HepG2 (cell line): ENCODE measurements at regions not wholly inside any gene's neighbourhood (a gene's known extent, or its start where the extent isn't known, plus 50 kb on each side); places are given as distances from the start of the nearest gene placed in this dataset.

ENCODE experiments used
- CTCF ChIP-seq: sonication (generic); formaldehyde crosslinking; IDR thresholded peaks from 2 replicates; pipeline ENCODE4 v1.5.0; 2020; ENCODE audit warnings: mild to moderate bottlenecking, missing genetic modification reagents, moderate library complexity
- EP300 ChIP-seq, 3 experiments: sonication (generic) in 1 of 3; formaldehyde crosslinking in 1 of 3; IDR thresholded peaks; 2 replicates each; pipeline versions ENCODE4 v1.5.1 to v1.6.1; 2011 to 2020; ENCODE audit warnings: low read depth in 2 of 3, low read length in 2 of 3, borderline replicate concordance in 1 of 3, improper control_type of control experiment in 1 of 3, mild to moderate bottlenecking in 1 of 3, missing genetic modification reagents in 1 of 3, moderate library complexity in 1 of 3
- KAT8 ChIP-seq: IDR thresholded peaks from 2 replicates; pipeline ENCODE4 v1.6.1; 2016; ENCODE audit warnings: missing genetic modification reagents, missing compliant biosample characterization
- TAF1 ChIP-seq: sonication (generic); formaldehyde crosslinking; IDR thresholded peaks from 2 replicates; pipeline ENCODE4 v1.4.0; 2020; ENCODE audit warnings: missing genetic modification reagents
- ZNF605 ChIP-seq: sonication (generic); formaldehyde crosslinking; IDR thresholded peaks from 2 replicates; pipeline ENCODE4 v1.8.0; 2022; ENCODE audit warnings: mild to moderate bottlenecking, missing genetic modification reagents
- ZNF784 ChIP-seq: sonication (generic); formaldehyde crosslinking; IDR thresholded peaks from 2 replicates; pipeline ENCODE4 v1.5.1; 2020; ENCODE audit warnings: missing genetic modification reagents, mild to moderate bottlenecking, borderline replicate concordance

- TF ChIP-seq KAT8: no peak
- TF ChIP-seq ZNF605 (CRISPR knock-in tag): no peak
- TF ChIP-seq CTCF: no peak
- TF ChIP-seq EP300 (IDR thresholded peaks at IDR 0.05; ENCODE audit: low read depth in 2 of 2, low read length in 2 of 2): no peak
- TF ChIP-seq EP300 (CRISPR knock-in tag; IDR thresholded peaks at IDR 0.05; ENCODE audit: borderline replicate concordance): no peak
- TF ChIP-seq TAF1: no peak
- no peak for TF ChIP-seq ZNF784
Observed at GRCh38 chr4:85168234-85168834, 201.8 kb upstream of the WDFY3 start.
